Superior temporal gyrus (tissue), 1 donor: ENCODE measurements at regions not wholly inside any gene's neighbourhood (a gene's known extent, or its start where the extent isn't known, plus 50 kb on each side); places are given as distances from the start of the nearest gene placed in this dataset.
A peak's percentile ranks its signal among the peaks of the same experiment; 100 is the strongest.

Source experiments
- DNase-seq: peaks from one replicate; pipeline ENCODE4 v3.0.0-alpha.2; 2016; ENCODE audit errors: extremely low spot score

GRCh38 chr5:87954121-87954520 is 314.5 kb downstream of the TMEM161B start:
- no peak for DNase-seq

GRCh38 chr5:87951661-87952060 is 317.0 kb downstream of the TMEM161B start:
- DNase-seq, result no peak

- peak; percentile 90 for DNase-seq
Observed at GRCh38 chr5:87949676-87950631, 318.7 kb downstream of the TMEM161B start.

- no peak for DNase-seq
Observed at GRCh38 chr5:87948486-87948885, 320.2 kb downstream of the TMEM161B start.

GRCh38 chr5:87946271-87946670 is 322.4 kb downstream of the TMEM161B start:
- DNase-seq, result no peak

- peak; percentile 33 for DNase-seq
Observed at GRCh38 chr5:87945286-87945650, 323.4 kb downstream of the TMEM161B start.

- DNase-seq, result peak; percentile 96
Observed at GRCh38 chr5:87944553-87945285, 323.9 kb downstream of the TMEM161B start.

GRCh38 chr5:87940775-87941174 is 327.9 kb downstream of the TMEM161B start:
- no peak for DNase-seq

- no peak for DNase-seq
Observed at GRCh38 chr5:87936667-87937066, 332.0 kb downstream of the TMEM161B start.

GRCh38 chr5:87924436-87924835 is 344.2 kb downstream of the TMEM161B start:
- no peak for DNase-seq

GRCh38 chr5:87916320-87916719 is 352.3 kb downstream of the TMEM161B start:
- DNase-seq, result no peak

- DNase-seq, result no peak
Observed at GRCh38 chr5:87912419-87912818, 356.2 kb downstream of the TMEM161B start.

GRCh38 chr5:87909382-87909781 is 359.3 kb downstream of the TMEM161B start:
- no peak for DNase-seq

GRCh38 chr5:87906962-87907361 is 361.7 kb downstream of the TMEM161B start:
- no peak for DNase-seq

GRCh38 chr5:87900419-87900818 is 368.2 kb downstream of the TMEM161B start:
- DNase-seq, result peak; percentile 73

- peak; percentile 94 for DNase-seq
Observed at GRCh38 chr5:87899721-87900131, 368.9 kb downstream of the TMEM161B start.

GRCh38 chr5:87899208-87899661 is 369.4 kb downstream of the TMEM161B start:
- peak; percentile 92 for DNase-seq

- DNase-seq, result no peak
Observed at GRCh38 chr5:87898574-87898973, 370.1 kb downstream of the TMEM161B start.

- no peak for DNase-seq
Observed at GRCh38 chr5:87888139-87888538, 380.5 kb downstream of the TMEM161B start.

GRCh38 chr5:87887247-87887646 is 381.4 kb downstream of the TMEM161B start:
- DNase-seq, result no peak

GRCh38 chr5:87886164-87886563 is 382.5 kb downstream of the TMEM161B start:
- DNase-seq, result no peak

- peak; percentile 39 for DNase-seq
Observed at GRCh38 chr5:87885758-87886157, 382.9 kb downstream of the TMEM161B start.

GRCh38 chr5:87877495-87877894 is 391.1 kb downstream of the TMEM161B start:
- no peak for DNase-seq
